Lower leg skin (tissue), 4 donors: ENCODE measurements at regions not wholly inside any gene's neighbourhood (a gene's known extent, or its start where the extent isn't known, plus 50 kb on each side); places are given as distances from the start of the nearest gene placed in this dataset.

ENCODE experiments used
- DNase-seq, 2 donors: peaks; one replicate each; pipeline ENCODE4 v3.0.0-alpha.2; 2019; ENCODE audit warnings: low spot score in 2 of 2
- H3K4me3 ChIP-seq: fragments of 200-600 bp; sonication (generic); 2 replicates; pipeline ENCODE4 v1.5.1; 2017; ENCODE audit warnings: mild to moderate bottlenecking, low read depth; ENCODE audit not compliant: poor library complexity, severe bottlenecking
- CTCF ChIP-seq, 3 donors: fragments of 450-650 bp; IDR thresholded peaks; one replicate each; pipeline ENCODE4 v1.5.1; 2016; ENCODE audit warnings: antibody characterized with exemption in 3 of 3, mild to moderate bottlenecking in 3 of 3, moderate library complexity in 2 of 3
- POLR2A ChIP-seq, 2 donors: fragments of 450-650 bp; IDR thresholded peaks; one replicate each; pipeline ENCODE4 v1.6.1; 2016 to 2017; ENCODE audit warnings: antibody characterized with exemption in 2 of 2, mild to moderate bottlenecking in 1 of 2, moderate library complexity in 1 of 2
- WGBS, 2 donors: methylation state at CpG; one replicate each; pipeline ENCODE4 v1.1.5; 2018; 5-methylcytosine and 5-hydroxymethylcytosine counted together
- intact Hi-C: fragments of 100-400 bp; cut with DNase I; formaldehyde crosslinking; loops from one replicate; pipeline ENCODE4 v1.15.0; 2023; ENCODE audit warnings: low total_unique reads

GRCh38 chr13:74084375-74084935 lies 49.7 kb downstream of the KLF12 start:
- intact Hi-C loops: no loop called here
- no peak for DNase-seq
- TF ChIP-seq POLR2A (IDR thresholded peaks at IDR 0.05): no peak

GRCh38 chr13:74082741-74083160 lies 51.5 kb downstream of the KLF12 start:
- 77 to 78% methylated on average over 3 of the region's 3 CpGs for WGBS, 2 donors
- no peak overlapping the region for H3K4me3 ChIP-seq
- no peak for DNase-seq
- TF ChIP-seq POLR2A (IDR thresholded peaks at IDR 0.05): no peak
- intact Hi-C loops: no loop called here

More at GRCh38 chr13:74084375-74084935, 49.7 kb downstream of the KLF12 start:
- 59 to 60% methylated on average over 4 of the region's 4 CpGs for WGBS, 2 donors
- no peak overlapping the region for H3K4me3 ChIP-seq

- 94 to 100% methylated on average over 1 of the region's 1 CpG for WGBS, 2 donors
- no peak overlapping the region for H3K4me3 ChIP-seq
- intact Hi-C loops: no loop called here
- TF ChIP-seq POLR2A (IDR thresholded peaks at IDR 0.05) (no peak), CTCF (IDR thresholded peaks at IDR 0.05) (no peak)
- DNase-seq: no peak
Observed at GRCh38 chr13:74080762-74081161, 53.4 kb downstream of the KLF12 start.

- intact Hi-C loops: no loop called here
- H3K4me3 ChIP-seq: no peak overlapping the region
- no peak for DNase-seq
- WGBS, 2 donors: 58 to 59% methylated on average over 2 of the region's 2 CpGs
- TF ChIP-seq POLR2A (IDR thresholded peaks at IDR 0.05) (no peak), CTCF (IDR thresholded peaks at IDR 0.05) (no peak)
Observed at GRCh38 chr13:74077792-74078191, 56.4 kb downstream of the KLF12 start.

- TF ChIP-seq CTCF (IDR thresholded peaks at IDR 0.05) (no peak), POLR2A (IDR thresholded peaks at IDR 0.05) (no peak)
- no peak for DNase-seq
- 63 to 73% methylated on average over 2 of the region's 2 CpGs for WGBS, 2 donors
- intact Hi-C loops: no loop called here
- no peak overlapping the region for H3K4me3 ChIP-seq
Observed at GRCh38 chr13:74077375-74077774, 56.8 kb downstream of the KLF12 start.

- TF ChIP-seq POLR2A (IDR thresholded peaks at IDR 0.05): no peak
Observed at GRCh38 chr13:74074723-74075122, 59.5 kb downstream of the KLF12 start.

GRCh38 chr13:74073274-74073673 lies 60.9 kb downstream of the KLF12 start:
- TF ChIP-seq CTCF (IDR thresholded peaks at IDR 0.05) (no peak), POLR2A (IDR thresholded peaks at IDR 0.05) (no peak)
- 93% methylated on average over 1 of the region's 1 CpG for WGBS, 2 donors
- H3K4me3 ChIP-seq: no peak overlapping the region
- no peak for DNase-seq
- intact Hi-C loops: no loop called here

More at GRCh38 chr13:74074723-74075122, 59.5 kb downstream of the KLF12 start:
- no peak overlapping the region for H3K4me3 ChIP-seq
- DNase-seq: no peak
- intact Hi-C loops: no loop called here
